LNCaP clone FGC (cell line): ENCODE measurements at regions not wholly inside any gene's neighbourhood (a gene's known extent, or its start where the extent isn't known, plus 50 kb on each side); places are given as distances from the start of the nearest gene placed in this dataset.

ENCODE experiments used
- DNase-seq: peaks from one replicate; pipeline ENCODE4 v3.0.0-alpha.2; 2011; ENCODE audit warnings: low read depth
- H3K4me3 ChIP-seq: 2 replicates; pipeline ENCODE4 v1.5.1; 2011; ENCODE audit warnings: mild to moderate bottlenecking, low read depth, low read length, control low read depth
- TF ChIP-seq, protein P1 (sequence below): IDR thresholded peaks from 2 replicates; pipeline ENCODE4 v1.5.1; 2012; ENCODE audit warnings: mild to moderate bottlenecking; ENCODE audit not compliant: control insufficient read depth, insufficient read depth; ENCODE audit errors: extremely low read depth

DNA sequence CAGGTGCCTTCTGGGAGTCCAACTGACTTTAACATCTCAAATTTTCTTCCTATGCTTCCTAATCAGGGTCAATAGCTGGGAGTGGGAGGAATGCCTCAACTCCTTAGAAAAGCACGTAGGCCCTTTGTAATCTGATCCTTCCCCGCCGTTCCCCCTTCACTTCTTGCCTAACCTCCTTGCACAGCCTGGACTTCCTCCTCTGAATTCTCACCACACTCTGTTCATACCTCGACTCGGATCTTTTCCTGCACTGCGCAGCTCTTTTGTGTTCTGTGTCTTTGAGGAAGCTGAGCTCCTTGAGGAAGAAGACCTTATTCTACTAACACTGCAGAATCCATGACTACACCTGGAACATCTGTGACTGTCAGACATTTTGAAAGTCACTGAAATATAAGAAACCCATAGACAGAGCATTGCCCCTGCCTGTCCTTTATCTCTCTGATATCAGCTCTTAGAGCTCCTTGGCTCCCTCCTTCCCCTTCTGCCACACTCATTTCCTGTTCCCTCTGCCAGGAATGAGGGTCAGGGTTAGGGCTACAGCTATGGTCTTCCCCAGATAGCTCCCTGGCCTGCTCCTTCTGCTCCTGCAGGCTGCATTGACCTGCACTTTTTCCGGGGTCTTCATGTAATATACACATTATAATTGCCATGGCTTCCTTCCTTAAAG, 140.2 kb upstream of the LDB2 start:
- H3K4me3 ChIP-seq, result no peak overlapping the region
- no peak for DNase-seq
- TF ChIP-seq, protein P1, sequence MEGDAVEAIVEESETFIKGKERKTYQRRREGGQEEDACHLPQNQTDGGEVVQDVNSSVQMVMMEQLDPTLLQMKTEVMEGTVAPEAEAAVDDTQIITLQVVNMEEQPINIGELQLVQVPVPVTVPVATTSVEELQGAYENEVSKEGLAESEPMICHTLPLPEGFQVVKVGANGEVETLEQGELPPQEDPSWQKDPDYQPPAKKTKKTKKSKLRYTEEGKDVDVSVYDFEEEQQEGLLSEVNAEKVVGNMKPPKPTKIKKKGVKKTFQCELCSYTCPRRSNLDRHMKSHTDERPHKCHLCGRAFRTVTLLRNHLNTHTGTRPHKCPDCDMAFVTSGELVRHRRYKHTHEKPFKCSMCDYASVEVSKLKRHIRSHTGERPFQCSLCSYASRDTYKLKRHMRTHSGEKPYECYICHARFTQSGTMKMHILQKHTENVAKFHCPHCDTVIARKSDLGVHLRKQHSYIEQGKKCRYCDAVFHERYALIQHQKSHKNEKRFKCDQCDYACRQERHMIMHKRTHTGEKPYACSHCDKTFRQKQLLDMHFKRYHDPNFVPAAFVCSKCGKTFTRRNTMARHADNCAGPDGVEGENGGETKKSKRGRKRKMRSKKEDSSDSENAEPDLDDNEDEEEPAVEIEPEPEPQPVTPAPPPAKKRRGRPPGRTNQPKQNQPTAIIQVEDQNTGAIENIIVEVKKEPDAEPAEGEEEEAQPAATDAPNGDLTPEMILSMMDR, result no peak

DNA sequence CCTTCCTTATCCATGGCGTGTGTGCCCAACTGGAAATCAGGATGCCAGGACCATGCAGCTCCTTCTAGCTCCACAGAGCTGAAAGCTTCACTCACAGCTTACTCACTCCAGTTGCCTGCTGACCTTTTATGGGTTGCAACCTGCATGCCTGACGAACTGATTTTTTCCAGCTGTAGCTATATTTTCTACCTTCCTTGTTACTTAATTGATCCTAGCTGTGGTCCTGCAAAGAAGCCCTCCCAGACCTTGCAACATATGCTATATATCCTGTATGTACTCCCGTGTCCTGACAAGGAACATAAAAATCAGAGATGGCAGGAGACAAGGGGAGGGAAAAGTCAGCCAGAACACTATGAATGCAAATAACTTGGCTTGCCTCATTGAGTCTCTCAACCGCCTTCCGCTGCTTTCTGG, 135.3 kb upstream of the LDB2 start:
- no peak overlapping the region for H3K4me3 ChIP-seq
- DNase-seq, result no peak
- TF ChIP-seq, protein P1, result no peak

DNA sequence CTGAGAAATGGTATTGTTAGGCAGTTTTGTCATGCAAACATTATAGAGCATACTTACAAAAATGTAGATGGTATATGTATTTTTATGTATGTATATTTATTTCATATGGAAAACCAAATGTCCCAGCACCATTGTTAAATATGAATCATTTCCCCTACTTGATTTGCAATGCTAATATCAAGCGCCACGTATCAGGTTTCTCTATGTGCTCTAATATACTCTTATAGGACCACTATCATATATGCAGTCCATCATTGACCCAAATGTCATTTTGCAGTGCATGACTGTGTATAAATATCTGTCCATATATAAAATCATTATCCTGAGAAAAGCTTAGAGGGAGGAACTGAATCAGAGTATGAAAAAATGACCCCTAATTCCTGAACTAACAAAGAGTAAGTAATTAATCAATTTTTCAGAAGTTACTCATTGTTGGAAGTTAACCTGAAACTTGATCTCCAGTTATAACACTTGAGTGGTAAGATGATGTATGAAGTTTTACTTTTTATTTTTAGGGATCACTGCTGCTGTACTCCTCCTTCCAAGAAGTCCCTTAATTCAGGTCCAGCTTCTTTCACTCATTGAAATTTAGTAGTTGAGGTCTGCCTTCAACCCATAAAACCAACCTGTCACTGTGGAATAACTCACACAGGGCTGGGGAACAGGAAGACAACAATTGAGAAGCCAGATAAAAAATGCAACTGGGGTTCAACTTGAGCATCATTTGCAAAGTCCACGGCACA, 134.8 kb upstream of the LDB2 start:
- no peak overlapping the region for H3K4me3 ChIP-seq
- TF ChIP-seq, protein P1, result no peak
- no peak for DNase-seq

DNA sequence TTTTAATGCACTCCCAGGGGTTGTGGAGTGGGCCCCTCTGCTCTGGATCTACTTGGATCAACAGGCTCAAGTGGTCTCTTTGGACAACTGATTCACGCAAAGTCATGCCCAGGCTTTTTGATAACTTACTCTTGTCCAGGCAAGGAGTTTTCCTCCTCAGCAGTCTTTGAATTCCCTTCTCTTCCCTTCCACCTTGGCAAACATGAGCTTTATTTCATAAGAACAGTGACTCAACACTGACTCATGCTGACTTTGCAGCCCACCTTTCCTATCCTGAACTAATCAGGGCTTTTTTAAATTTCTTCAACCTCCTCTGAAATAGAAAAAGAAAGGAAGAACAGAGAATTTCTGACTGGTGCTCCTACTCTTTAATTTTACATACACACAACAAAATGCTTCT, 132.1 kb upstream of the LDB2 start:
- TF ChIP-seq, protein P1, result no peak
- DNase-seq, result no peak

DNA sequence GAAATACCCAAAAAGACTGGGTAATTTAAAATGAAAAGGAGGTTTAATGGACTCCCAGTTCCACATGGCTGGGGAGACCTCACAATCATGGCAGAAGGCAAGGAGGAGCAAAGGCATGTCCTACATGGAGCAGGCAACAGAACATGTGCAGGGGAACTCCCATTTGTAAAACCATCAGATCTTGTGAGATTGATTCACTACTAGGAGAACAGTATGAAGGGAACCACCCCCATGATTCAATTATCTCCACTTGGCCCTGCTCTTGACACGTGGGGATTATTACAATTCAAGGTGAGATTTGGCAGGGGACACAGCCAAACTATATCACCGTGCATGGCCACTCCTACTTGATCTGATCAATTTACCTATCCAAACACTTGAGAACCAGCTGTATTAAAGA, 131.5 kb upstream of the LDB2 start:
- H3K4me3 ChIP-seq, result no peak overlapping the region
- TF ChIP-seq, protein P1, result no peak
- DNase-seq, result no peak

More for the DNA sequence above, 132.1 kb upstream of the LDB2 start:
- no peak overlapping the region for H3K4me3 ChIP-seq

DNA sequence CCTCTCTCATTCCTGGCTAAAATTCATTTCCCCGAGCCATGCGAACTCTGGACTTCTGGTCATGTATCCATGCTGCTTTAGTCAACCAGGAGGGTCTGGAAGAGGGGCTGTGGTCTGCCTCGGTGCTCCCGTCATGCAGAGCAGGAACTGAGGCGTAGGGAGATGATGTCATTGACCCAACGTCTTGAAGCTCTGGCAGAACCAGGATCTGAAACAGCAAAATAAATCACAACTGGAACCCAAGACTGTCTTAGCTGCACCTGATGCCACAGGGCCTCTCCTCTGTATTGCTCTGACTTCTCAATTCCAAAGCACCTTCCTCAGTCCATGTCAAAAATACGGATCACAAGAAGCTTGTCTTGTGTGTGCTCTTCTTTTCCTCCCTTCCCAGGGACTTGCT, 131.0 kb upstream of the LDB2 start:
- TF ChIP-seq, protein P1, result no peak
- no peak overlapping the region for H3K4me3 ChIP-seq
- no peak for DNase-seq
